Hepatocyte (in vitro differentiated cells): ENCODE measurements at regions not wholly inside any gene's neighbourhood (a gene's known extent, or its start where the extent isn't known, plus 50 kb on each side); places are given as distances from the start of the nearest gene placed in this dataset.
A peak's percentile ranks its signal among the peaks of the same experiment; 100 is the strongest.

Source experiments
- DNase-seq: peaks from one replicate; pipeline ENCODE4 v3.0.0-alpha.2; 2016; ENCODE audit warnings: low spot score
- H2AFZ ChIP-seq: fragments of 200-600 bp; sonication (generic); 2 replicates; pipeline ENCODE4 v1.6.0; 2016; ENCODE audit warnings: antibody characterized with exemption, mild to moderate bottlenecking
- H3K27ac ChIP-seq: fragments of 200-600 bp; sonication (generic); 2 replicates; pipeline ENCODE4 v1.5.1; 2016; ENCODE audit warnings: mild to moderate bottlenecking
- H3K27me3 ChIP-seq: fragments of 200-600 bp; sonication (generic); 2 replicates; pipeline ENCODE4 v1.6.1; 2016
- H3K36me3 ChIP-seq: fragments of 200-600 bp; sonication (generic); replicated peaks from 2 replicates; pipeline ENCODE4 v1.5.1; 2016; ENCODE audit warnings: low read depth; ENCODE audit not compliant: insufficient read depth
- H3K4me1 ChIP-seq: fragments of 200-600 bp; sonication (generic); 2 replicates; pipeline ENCODE4 v1.5.1; 2016; ENCODE audit warnings: mild to moderate bottlenecking, moderate library complexity; ENCODE audit not compliant: insufficient read depth
- H3K4me2 ChIP-seq: fragments of 200-600 bp; sonication (generic); 2 replicates; pipeline ENCODE4 v1.6.0; 2016
- H3K4me3 ChIP-seq: fragments of 200-600 bp; sonication (generic); 2 replicates; pipeline ENCODE4 v1.5.1; 2016; ENCODE audit warnings: mild to moderate bottlenecking
- H3K79me2 ChIP-seq: fragments of 200-600 bp; sonication (generic); 2 replicates; pipeline ENCODE4 v1.6.0; 2017; ENCODE audit warnings: mild to moderate bottlenecking
- H3K9me2 ChIP-seq: fragments of 200-600 bp; sonication (generic); replicated peaks from 2 replicates; pipeline ENCODE4 v1.6.0; 2017; ENCODE audit warnings: mild to moderate bottlenecking; ENCODE audit not compliant: insufficient read depth
- H3K9me3 ChIP-seq: fragments of 200-600 bp; sonication (generic); 2 replicates; pipeline ENCODE4 v1.5.1; 2016; ENCODE audit warnings: low read depth, mild to moderate bottlenecking
- H4K20me1 ChIP-seq: fragments of 200-600 bp; sonication (generic); 2 replicates; pipeline ENCODE4 v1.6.0; 2016; ENCODE audit warnings: mild to moderate bottlenecking; ENCODE audit not compliant: insufficient read depth, poor library complexity, severe bottlenecking
- CTCF ChIP-seq: fragments of 200-600 bp; sonication (generic); IDR thresholded peaks from 2 replicates; pipeline ENCODE4 v1.5.1; 2016; ENCODE audit warnings: antibody characterized with exemption, mild to moderate bottlenecking; ENCODE audit not compliant: poor library complexity
- EZH2 ChIP-seq: fragments of 200-600 bp; sonication (generic); IDR thresholded peaks from 2 replicates; pipeline ENCODE4 v1.6.1; 2016; ENCODE audit warnings: antibody characterized with exemption, mild to moderate bottlenecking, borderline replicate concordance
- EZH2phosphoT487 ChIP-seq: fragments of 200-600 bp; sonication (generic); IDR thresholded peaks from one replicate; pipeline ENCODE4 v1.6.1; 2018; ENCODE audit warnings: antibody characterized with exemption, mild to moderate bottlenecking, low read depth, moderate library complexity; ENCODE audit not compliant: unreplicated experiment, severe bottlenecking
- WGBS: methylation state at CpG from one replicate; pipeline ENCODE4 v1.1.6; 2016; ENCODE audit warnings: low lambda C conversion rate; ENCODE audit errors: missing lambda C conversion rate; 5-methylcytosine and 5-hydroxymethylcytosine counted together

- H3K4me1 ChIP-seq, result no peaks in the 10 kb centered on the region
- H3K79me2 ChIP-seq, result no peaks in the 10 kb centered on the region
- no peak for DNase-seq
- no peak overlapping the region for H2AFZ ChIP-seq
- no peaks in the 10 kb centered on the region for H3K9me2 ChIP-seq
- H3K4me3 ChIP-seq, result no peak overlapping the region
- no peaks in the 10 kb centered on the region for H3K27me3 ChIP-seq
- H3K4me2 ChIP-seq, result no peak overlapping the region
- no peaks in the 10 kb centered on the region for H3K9me3 ChIP-seq
- TF ChIP-seq CTCF (no peak), EZH2 (no peak), EZH2phosphoT487 (no peak)
- H4K20me1 ChIP-seq, result no peaks in the 10 kb centered on the region
- no peak overlapping the region for H3K27ac ChIP-seq
- H3K36me3 ChIP-seq, result no peaks in the 10 kb centered on the region
Observed at GRCh38 chr4:45910511-45910910, 213.3 kb downstream of the GABRG1 start.

GRCh38 chr4:45897946-45898585, 225.8 kb downstream of the GABRG1 start:
- no peaks in the 10 kb centered on the region for H3K9me3 ChIP-seq
- no peaks in the 10 kb centered on the region for H3K4me1 ChIP-seq
- TF ChIP-seq CTCF, result no peak
- TF ChIP-seq EZH2, result no peak
- TF ChIP-seq EZH2phosphoT487, result no peak
- DNase-seq, result no peak
- WGBS, result 74% methylated on average over 4 of the region's 4 CpGs
- H3K79me2 ChIP-seq, result no peaks in the 10 kb centered on the region
- H3K36me3 ChIP-seq, result no peaks in the 10 kb centered on the region
- no peaks in the 10 kb centered on the region for H3K27me3 ChIP-seq
- H2AFZ ChIP-seq, result no peak overlapping the region
- H4K20me1 ChIP-seq, result no peaks in the 10 kb centered on the region
- no peaks in the 10 kb centered on the region for H3K9me2 ChIP-seq
- H3K4me3 ChIP-seq, result no peak overlapping the region
- H3K27ac ChIP-seq, result no peak overlapping the region
- no peak overlapping the region for H3K4me2 ChIP-seq

- H3K9me2 ChIP-seq, result no peaks in the 10 kb centered on the region
- no peaks in the 10 kb centered on the region for H3K4me1 ChIP-seq
- no peaks in the 10 kb centered on the region for H3K9me3 ChIP-seq
- no peaks in the 10 kb centered on the region for H4K20me1 ChIP-seq
- no peaks in the 10 kb centered on the region for H3K79me2 ChIP-seq
- H3K36me3 ChIP-seq, result no peaks in the 10 kb centered on the region
- no peak overlapping the region for H3K4me2 ChIP-seq
- DNase-seq, result no peak
- no peaks in the 10 kb centered on the region for H3K27me3 ChIP-seq
- TF ChIP-seq CTCF, result no peak
- TF ChIP-seq EZH2phosphoT487, result no peak
- TF ChIP-seq EZH2, result no peak
- H2AFZ ChIP-seq, result no peak overlapping the region
- WGBS, result 81% methylated on average over 1 of the region's 1 CpG
- H3K27ac ChIP-seq, result no peak overlapping the region
- H3K4me3 ChIP-seq, result no peak overlapping the region
Observed at GRCh38 chr4:45883421-45883820, 240.4 kb downstream of the GABRG1 start.

- DNase-seq, result peak; percentile 8
- 88% methylated on average over 2 of the region's 2 CpGs for WGBS
- no peaks in the 10 kb centered on the region for H3K36me3 ChIP-seq
Observed at GRCh38 chr4:45876235-45876890, 247.5 kb downstream of the GABRG1 start.

More at GRCh38 chr4:45876235-45876890, 247.5 kb downstream of the GABRG1 start:
- no peaks in the 10 kb centered on the region for H3K4me1 ChIP-seq
- H3K9me3 ChIP-seq, result no peaks in the 10 kb centered on the region
- no peaks in the 10 kb centered on the region for H3K27me3 ChIP-seq
- no peaks in the 10 kb centered on the region for H3K79me2 ChIP-seq
- H2AFZ ChIP-seq, result no peak overlapping the region
- TF ChIP-seq CTCF, result no peak
- TF ChIP-seq EZH2phosphoT487, result no peak
- no peak for TF ChIP-seq EZH2
- no peaks in the 10 kb centered on the region for H4K20me1 ChIP-seq
- no peaks in the 10 kb centered on the region for H3K9me2 ChIP-seq
- no peak overlapping the region for H3K4me3 ChIP-seq
- H3K27ac ChIP-seq, result no peak overlapping the region
- H3K4me2 ChIP-seq, result no peak overlapping the region
